Smooth muscle cell (in vitro differentiated cells): ENCODE measurements at regions not wholly inside any gene's neighbourhood (a gene's known extent, or its start where the extent isn't known, plus 50 kb on each side); places are given as distances from the start of the nearest gene placed in this dataset.

Experiments
- DNase-seq: peaks from one replicate; lab custom pipeline; 2025; ENCODE audit not compliant: unreplicated experiment; lab: John Stamatoyannopoulos, UW
- H2AFZ ChIP-seq: fragments of 200-600 bp; sonication (generic); 2 replicates; pipeline ENCODE4 v1.6.0; 2016; ENCODE audit warnings: antibody characterized with exemption, low read depth, mild to moderate bottlenecking
- H3F3A ChIP-seq: fragments of 200-600 bp; sonication (generic); 2 replicates; pipeline ENCODE4 v1.6.0; 2017; ENCODE audit warnings: antibody characterized with exemption, low read depth
- H3K27ac ChIP-seq: fragments of 200-600 bp; sonication (generic); 2 replicates; pipeline ENCODE4 v1.5.1; 2016; ENCODE audit warnings: low read depth, mild to moderate bottlenecking
- H3K27me3 ChIP-seq: fragments of 200-600 bp; sonication (generic); 2 replicates; pipeline ENCODE4 v1.6.1; 2016; ENCODE audit warnings: low read depth, mild to moderate bottlenecking
- H3K36me3 ChIP-seq: fragments of 200-600 bp; sonication (generic); 2 replicates; pipeline ENCODE4 v1.5.1; 2016; ENCODE audit warnings: low read depth
- H3K4me1 ChIP-seq: fragments of 200-600 bp; sonication (generic); 2 replicates; pipeline ENCODE4 v1.5.1; 2016; ENCODE audit warnings: low read depth
- H3K4me2 ChIP-seq: fragments of 200-600 bp; sonication (generic); 2 replicates; pipeline ENCODE4 v1.6.0; 2016; ENCODE audit warnings: mild to moderate bottlenecking
- H3K4me3 ChIP-seq: fragments of 200-600 bp; sonication (generic); 2 replicates; pipeline ENCODE4 v1.5.1; 2016; ENCODE audit warnings: mild to moderate bottlenecking
- H3K79me2 ChIP-seq: fragments of 200-600 bp; sonication (generic); 2 replicates; pipeline ENCODE4 v1.6.0; 2016; ENCODE audit warnings: low read depth, mild to moderate bottlenecking
- H3K9ac ChIP-seq: fragments of 200-600 bp; sonication (generic); 2 replicates; pipeline ENCODE4 v1.6.0; 2016; ENCODE audit warnings: low read depth
- H3K9me3 ChIP-seq: fragments of 200-600 bp; sonication (generic); replicated peaks from 2 replicates; pipeline ENCODE4 v1.5.1; 2016; ENCODE audit warnings: low read depth
- H4K20me1 ChIP-seq: fragments of 200-600 bp; sonication (generic); 2 replicates; pipeline ENCODE4 v1.6.0; 2016; ENCODE audit warnings: low read depth
- CTCF ChIP-seq: fragments of 200-600 bp; sonication (generic); IDR thresholded peaks from 2 replicates; pipeline ENCODE4 v1.5.1; 2017; ENCODE audit warnings: borderline replicate concordance, mild to moderate bottlenecking, antibody characterized with exemption; ENCODE audit not compliant: insufficient read depth, poor library complexity, severe bottlenecking
- WGBS: methylation state at CpG from one replicate; pipeline ENCODE4 v1.1.7; 2016; ENCODE audit warnings: low lambda C conversion rate; 5-methylcytosine and 5-hydroxymethylcytosine counted together

- Histone ChIP-seq H3K4me3 (no peak overlapping the region), H3K27me3 (no peaks in the 10 kb centered on the region)
- TF ChIP-seq CTCF, result no peak
Measured at GRCh38 chr3:68032209-68032608, 377.8 kb upstream of the SUCLG2 start.

DNA sequence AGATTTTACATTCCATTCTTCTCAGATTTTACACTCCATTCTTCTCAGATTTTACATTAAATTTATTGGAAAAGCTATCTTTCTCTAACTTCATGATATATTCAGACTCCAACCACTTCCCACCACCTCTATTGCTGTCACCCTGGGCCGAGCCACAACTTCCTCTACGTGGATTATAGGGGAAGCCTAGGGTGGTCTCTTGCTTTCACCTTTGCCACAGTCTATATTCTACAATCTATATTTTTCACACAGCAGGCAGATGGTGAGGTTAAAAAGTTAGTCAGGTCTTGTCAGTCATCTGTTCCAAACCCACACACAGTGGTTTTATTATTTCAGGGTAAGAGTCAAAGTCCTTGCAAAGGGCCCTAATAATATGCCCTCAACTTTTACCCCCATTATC is 370.8 kb upstream of the SUCLG2 start:
- H4K20me1 ChIP-seq, result no peaks in the 10 kb centered on the region
- no peak overlapping the region for H2AFZ ChIP-seq
- no peak overlapping the region for H3K9ac ChIP-seq
- no peaks in the 10 kb centered on the region for H3K27me3 ChIP-seq
- H3K79me2 ChIP-seq, result no peaks in the 10 kb centered on the region
- H3K36me3 ChIP-seq, result no peaks in the 10 kb centered on the region
- WGBS, result 92% methylated on average over 2 of the region's 2 CpGs
- no peak overlapping the region for H3K4me3 ChIP-seq
- no peaks in the 10 kb centered on the region for H3K4me1 ChIP-seq
- no peaks in the 10 kb centered on the region for H3K9me3 ChIP-seq
- H3F3A ChIP-seq, result no peaks in the 10 kb centered on the region
- TF ChIP-seq CTCF, result no peak
- H3K4me2 ChIP-seq, result no peak overlapping the region
- no peak for DNase-seq
- H3K27ac ChIP-seq, result no peak overlapping the region

More at GRCh38 chr3:68032209-68032608, 377.8 kb upstream of the SUCLG2 start:
- Histone ChIP-seq H3F3A (no peaks in the 10 kb centered on the region), H3K79me2 (no peaks in the 10 kb centered on the region), H3K4me1 (no peaks in the 10 kb centered on the region), H2AFZ (no peak overlapping the region), H3K9ac (no peak overlapping the region), H3K9me3 (no peaks in the 10 kb centered on the region), H3K4me2 (no peak overlapping the region), H3K27ac (no peak overlapping the region), H4K20me1 (no peaks in the 10 kb centered on the region), H3K36me3 (no peaks in the 10 kb centered on the region)
- DNase-seq, result no peak

GRCh38 chr3:68019876-68020275 is 365.5 kb upstream of the SUCLG2 start:
- H3K79me2 ChIP-seq, result no peaks in the 10 kb centered on the region

More at GRCh38 chr3:68019876-68020275, 365.5 kb upstream of the SUCLG2 start:
- no peaks in the 10 kb centered on the region for H3F3A ChIP-seq
- TF ChIP-seq CTCF, result no peak
- H2AFZ ChIP-seq, result no peak overlapping the region
- H3K9me3 ChIP-seq, result no peaks in the 10 kb centered on the region
- H4K20me1 ChIP-seq, result no peaks in the 10 kb centered on the region
- no peak overlapping the region for H3K4me2 ChIP-seq
- no peak overlapping the region for H3K27ac ChIP-seq
- H3K9ac ChIP-seq, result no peak overlapping the region
- no peaks in the 10 kb centered on the region for H3K36me3 ChIP-seq
- H3K27me3 ChIP-seq, result no peaks in the 10 kb centered on the region
- no peak overlapping the region for H3K4me3 ChIP-seq
- no peaks in the 10 kb centered on the region for H3K4me1 ChIP-seq
- DNase-seq, result no peak
- 92% methylated on average over 1 of the region's 1 CpG for WGBS
